ENCODE measurements at regions not wholly inside any gene's neighbourhood (a gene's known extent, or its start where the extent isn't known, plus 50 kb on each side); places are given as distances from the start of the nearest gene placed in this dataset.

DNA sequence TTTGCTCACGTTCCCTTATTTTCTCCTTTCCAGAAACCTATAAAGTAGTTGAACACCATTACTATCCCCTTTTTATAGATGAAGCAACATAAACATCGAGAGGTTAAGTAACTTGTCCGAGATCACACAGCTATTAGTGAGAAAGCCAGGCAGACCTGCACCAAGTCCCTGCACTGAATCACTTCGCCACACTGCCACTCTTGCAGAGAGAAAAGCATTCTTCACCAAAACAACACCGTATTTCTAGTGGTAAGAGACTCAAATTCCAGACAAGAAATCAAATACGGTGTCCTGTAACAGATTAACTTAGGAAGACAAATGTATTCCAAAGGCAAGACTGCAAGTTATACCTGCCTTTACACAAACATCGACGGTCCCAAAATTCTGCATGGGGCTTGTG lies 82.0 kb upstream of the DMRT1 start:
- no peak overlapping the region for H3K4me3 ChIP-seq (ENCODE audit: low read depth, low read length)
- TF ChIP-seq CTCF (IDR thresholded peaks at IDR 0.05; ENCODE audit: low read depth, low read length): no peak
- DNase-seq (ENCODE audit: low read depth, low spot score): no peak
- in situ Hi-C loops (cut with HindIII; ENCODE audit: low sequenced_read_pairs): no loop called here

GRCh38 chr9:759983-760736 lies 81.3 kb upstream of the DMRT1 start:
- TF ChIP-seq CTCF (IDR thresholded peaks at IDR 0.05; ENCODE audit: low read depth, low read length): no peak
- DNase-seq (ENCODE audit: low read depth, low spot score): no peak
- no peak overlapping the region for H3K4me3 ChIP-seq (ENCODE audit: low read depth, low read length)
- in situ Hi-C loops (cut with HindIII; ENCODE audit: low sequenced_read_pairs): no loop called here

- no peak for TF ChIP-seq CTCF (IDR thresholded peaks at IDR 0.05; ENCODE audit: low read depth, low read length)
- DNase-seq (ENCODE audit: low read depth, low spot score): no peak
- in situ Hi-C loops (cut with HindIII; ENCODE audit: low sequenced_read_pairs): no loop called here
- no peak overlapping the region for H3K4me3 ChIP-seq (ENCODE audit: low read depth, low read length)
Observed at GRCh38 chr9:761176-761792, 80.2 kb upstream of the DMRT1 start.

DNA sequence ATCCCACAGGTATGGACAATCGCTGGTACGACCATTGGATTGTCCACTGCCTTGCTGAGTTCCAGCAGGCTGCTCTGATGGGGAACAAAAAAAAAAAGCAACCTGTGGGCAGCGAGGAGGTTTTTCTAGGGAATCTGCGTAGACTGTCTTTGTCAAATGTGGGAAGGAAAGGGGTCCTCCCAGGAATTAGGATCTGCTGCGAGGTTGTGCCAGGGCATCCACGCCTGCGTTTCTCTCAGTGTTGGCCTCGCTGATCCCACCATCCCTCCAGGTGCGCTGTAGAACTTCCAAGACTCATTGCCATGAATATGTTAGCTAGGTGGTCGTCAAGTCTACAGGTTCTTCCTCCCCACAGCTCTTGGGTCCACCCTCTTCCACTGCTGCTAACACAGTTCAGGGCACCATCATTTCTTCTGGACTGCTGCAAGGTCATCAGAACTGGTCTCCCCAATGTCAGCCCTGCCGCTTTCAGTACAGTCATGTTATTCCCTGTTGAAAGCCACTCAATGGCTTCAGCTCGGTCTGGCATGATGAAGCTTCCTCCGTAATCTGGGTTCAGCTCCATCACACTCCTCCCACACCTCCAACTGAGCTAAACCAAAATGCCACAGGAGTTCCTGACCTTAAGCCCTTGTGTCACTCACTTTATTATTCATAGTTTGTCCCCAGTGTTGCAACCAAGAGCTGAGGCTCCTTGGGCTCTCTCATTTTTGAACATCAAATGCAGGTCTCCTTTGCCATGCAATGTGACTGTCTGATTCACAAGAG lies 79.5 kb upstream of the DMRT1 start:
- in situ Hi-C loops (cut with HindIII; ENCODE audit: low sequenced_read_pairs): no loop called here
- no peak overlapping the region for H3K4me3 ChIP-seq (ENCODE audit: low read depth, low read length)
- no peak for TF ChIP-seq CTCF (IDR thresholded peaks at IDR 0.05; ENCODE audit: low read depth, low read length)
- no peak for DNase-seq (ENCODE audit: low read depth, low spot score)

GRCh38 chr9:763692-764091 lies 77.8 kb upstream of the DMRT1 start:
- DNase-seq (ENCODE audit: low read depth, low spot score): no peak
- TF ChIP-seq CTCF (IDR thresholded peaks at IDR 0.05; ENCODE audit: low read depth, low read length): no peak
- no peak overlapping the region for H3K4me3 ChIP-seq (ENCODE audit: low read depth, low read length)
- in situ Hi-C loops (cut with HindIII; ENCODE audit: low sequenced_read_pairs): no loop called here

DNA sequence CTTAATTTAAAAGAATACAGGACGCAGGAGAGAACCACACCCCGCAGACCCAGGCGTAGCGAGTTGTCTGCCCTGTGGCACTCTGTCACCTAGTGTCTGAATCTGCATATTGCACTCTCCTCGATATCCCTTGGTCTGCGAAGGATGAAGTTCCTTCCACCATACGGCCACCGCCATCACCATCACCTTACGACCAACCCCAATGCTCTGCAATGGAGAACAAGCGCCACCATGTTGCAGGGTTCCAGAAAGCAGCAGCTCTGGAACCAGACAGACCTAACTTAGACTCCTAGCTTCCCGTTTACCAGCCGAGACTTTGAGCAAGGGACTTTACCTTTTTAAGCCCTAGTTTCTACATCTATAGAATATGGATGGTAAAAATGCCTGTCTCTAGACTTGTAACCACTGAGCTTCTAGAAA lies 77.4 kb upstream of the DMRT1 start:
- no peak overlapping the region for H3K4me3 ChIP-seq (ENCODE audit: low read depth, low read length)
- in situ Hi-C loops (cut with HindIII; ENCODE audit: low sequenced_read_pairs): no loop called here
- DNase-seq (ENCODE audit: low read depth, low spot score): peak; percentile 48
- peak; percentile 77 for TF ChIP-seq CTCF (IDR thresholded peaks at IDR 0.05; ENCODE audit: low read depth, low read length)
